Kidney glomerular epithelial cell (primary cell): ENCODE measurements at regions not wholly inside any gene's neighbourhood (a gene's known extent, or its start where the extent isn't known, plus 50 kb on each side); places are given as distances from the start of the nearest gene placed in this dataset.

Experiments used
- DNase-seq: peaks from one replicate; lab custom pipeline; 2025; lab: John Stamatoyannopoulos, UW

DNA sequence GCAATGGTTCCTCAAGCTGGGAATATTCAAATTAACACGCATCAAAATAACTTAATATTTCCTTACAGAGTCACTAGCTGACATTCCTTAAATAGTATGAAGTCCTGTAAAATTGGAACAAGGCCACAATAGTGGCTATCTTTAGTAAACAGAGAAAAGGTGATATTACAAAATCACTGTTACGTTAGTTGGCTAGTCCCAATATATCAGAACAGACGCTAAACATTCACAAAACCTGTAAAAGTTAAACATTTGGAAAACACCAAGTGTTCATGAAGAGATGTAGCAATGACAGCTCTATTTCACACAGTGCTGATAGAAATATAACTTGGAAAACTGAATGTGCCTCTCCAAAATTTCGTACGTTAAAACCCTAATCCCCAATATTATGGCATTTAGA, 61.0 kb upstream of the FAM47C start:
- DNase-seq = no peak

- no peak for DNase-seq
These were observed 57.5 kb upstream of the FAM47C start for GRCh38 chrX:36950495-36951253.

GRCh38 chrX:36957425-36958328, 50.5 kb upstream of the FAM47C start:
- peak; percentile 7 for DNase-seq
